GM13976 (cell line): ENCODE measurements at regions not wholly inside any gene's neighbourhood (a gene's known extent, or its start where the extent isn't known, plus 50 kb on each side); places are given as distances from the start of the nearest gene placed in this dataset.
"Not testable (repeated sequence)": the region's sequence is repeated elsewhere in the genome, so short reads cannot be mapped to it uniquely, and the experiment has no call there.

ENCODE experiments used
- DNase-seq: peaks from one replicate; pipeline ENCODE4 v3.0.0; 2012; ENCODE audit warnings: low spot score
- in situ Hi-C: fragments of 300-500 bp; cut with MboI; formaldehyde crosslinking; loops from one replicate; pipeline ENCODE4 v1.12.0; 2022; ENCODE audit warnings: low sequenced_read_pairs, mixed read lengths, inconsistent platforms; ENCODE audit not compliant: unreplicated experiment

DNA sequence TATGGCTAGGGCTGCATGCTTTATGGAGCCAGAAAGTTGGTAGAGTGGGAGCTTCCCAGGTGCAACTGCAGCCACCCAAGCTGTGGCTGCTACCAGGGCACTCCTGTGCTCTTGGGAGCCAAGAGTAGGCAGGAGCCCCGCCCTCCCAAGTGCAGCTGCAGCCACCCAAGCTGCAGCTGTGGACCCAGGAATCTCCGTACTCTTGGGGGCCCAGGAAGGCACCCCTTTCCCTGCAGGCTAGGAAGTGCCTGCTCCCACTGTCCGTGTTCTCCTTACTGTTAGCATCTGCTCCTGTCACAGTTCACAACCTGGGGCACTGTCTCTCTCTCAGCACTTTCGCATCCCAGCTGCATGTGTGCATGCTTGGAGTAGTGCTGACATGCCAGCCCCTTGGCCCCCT lies 1718.4 kb downstream of the SPATA31A7 start:
- in situ Hi-C loops, DNase-seq: not testable (repeated sequence)

DNA sequence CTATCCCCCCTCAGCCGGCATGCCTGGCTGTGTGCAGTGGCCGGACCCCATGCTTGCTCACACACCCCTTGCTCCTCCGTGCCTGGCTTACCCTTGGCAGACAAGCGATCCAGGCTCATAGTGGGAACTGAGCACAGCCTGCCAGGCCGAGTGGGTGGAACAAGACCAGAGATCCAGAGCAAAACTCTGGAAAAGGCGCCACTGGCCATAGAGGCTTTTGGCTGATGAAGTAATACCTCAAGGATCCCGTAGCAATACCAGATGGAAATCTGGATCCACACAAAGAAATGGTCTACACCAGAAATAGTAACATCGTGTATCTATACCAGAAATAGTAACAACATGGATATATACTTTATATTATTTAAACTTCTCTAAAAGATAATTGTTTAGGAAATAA lies 1719.6 kb downstream of the SPATA31A7 start:
- in situ Hi-C loops, DNase-seq: not testable (repeated sequence)

DNA sequence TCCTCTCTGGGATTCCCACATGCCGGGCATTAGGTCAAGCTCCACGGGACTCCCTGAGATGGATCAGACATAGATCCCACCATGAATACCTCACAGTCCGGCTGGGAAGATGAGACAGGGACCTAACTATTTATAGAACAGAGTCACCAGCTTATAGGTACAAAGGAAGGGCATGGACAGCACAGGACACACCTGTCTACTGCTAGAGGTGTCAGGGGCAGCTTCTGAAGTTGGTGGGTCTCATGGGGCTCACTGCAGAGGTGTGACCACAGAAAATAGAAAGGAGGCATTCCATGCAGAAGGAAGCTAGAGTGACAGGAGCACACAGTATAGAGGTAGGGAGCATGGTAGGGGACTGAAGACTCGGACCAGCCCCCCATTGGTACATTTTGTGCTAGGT lies 1722.4 kb downstream of the SPATA31A7 start:
- DNase-seq, in situ Hi-C loops: not testable (repeated sequence)

DNA sequence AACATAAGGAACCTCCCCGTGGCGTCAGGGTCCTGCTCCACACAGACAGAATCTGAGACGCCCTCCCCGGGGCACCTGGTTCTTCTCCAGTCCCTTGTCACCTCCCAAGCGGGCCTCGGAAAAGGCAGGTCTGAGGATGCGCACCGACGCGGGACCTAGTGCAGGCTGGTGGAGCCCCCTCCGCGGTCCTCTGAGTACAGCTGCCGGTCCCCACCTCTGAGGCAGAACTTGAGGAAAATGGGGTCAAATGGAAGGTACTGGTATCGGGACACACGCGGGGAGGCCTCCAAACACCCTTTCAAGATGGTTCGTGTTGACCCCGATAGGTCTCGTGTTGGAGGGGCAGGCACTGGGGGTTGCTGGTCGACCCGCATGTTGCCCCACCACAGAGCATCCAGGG lies 1725.3 kb downstream of the SPATA31A7 start:
- DNase-seq, in situ Hi-C loops: not testable (repeated sequence)

DNA sequence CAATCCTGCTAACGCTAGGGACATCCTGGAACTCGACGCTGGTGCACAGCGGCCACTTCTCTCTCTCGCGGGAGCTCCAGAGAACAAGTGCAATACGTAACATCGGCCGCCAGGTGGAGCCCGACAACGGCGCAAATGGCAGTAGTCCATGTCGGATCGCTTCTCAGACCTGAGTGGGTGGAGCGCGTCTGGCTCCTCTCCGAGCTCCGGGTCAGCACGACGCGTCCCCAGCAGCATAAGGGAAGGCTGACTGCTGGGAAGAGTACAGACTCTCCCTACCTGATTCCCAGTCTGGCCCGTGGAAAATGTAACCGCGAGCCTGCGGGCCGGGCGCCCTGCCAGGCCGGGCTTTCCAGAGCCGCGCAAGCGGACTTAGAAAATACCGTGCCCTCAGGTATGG lies 1725.8 kb downstream of the SPATA31A7 start:
- in situ Hi-C loops = not testable (repeated sequence)

DNA sequence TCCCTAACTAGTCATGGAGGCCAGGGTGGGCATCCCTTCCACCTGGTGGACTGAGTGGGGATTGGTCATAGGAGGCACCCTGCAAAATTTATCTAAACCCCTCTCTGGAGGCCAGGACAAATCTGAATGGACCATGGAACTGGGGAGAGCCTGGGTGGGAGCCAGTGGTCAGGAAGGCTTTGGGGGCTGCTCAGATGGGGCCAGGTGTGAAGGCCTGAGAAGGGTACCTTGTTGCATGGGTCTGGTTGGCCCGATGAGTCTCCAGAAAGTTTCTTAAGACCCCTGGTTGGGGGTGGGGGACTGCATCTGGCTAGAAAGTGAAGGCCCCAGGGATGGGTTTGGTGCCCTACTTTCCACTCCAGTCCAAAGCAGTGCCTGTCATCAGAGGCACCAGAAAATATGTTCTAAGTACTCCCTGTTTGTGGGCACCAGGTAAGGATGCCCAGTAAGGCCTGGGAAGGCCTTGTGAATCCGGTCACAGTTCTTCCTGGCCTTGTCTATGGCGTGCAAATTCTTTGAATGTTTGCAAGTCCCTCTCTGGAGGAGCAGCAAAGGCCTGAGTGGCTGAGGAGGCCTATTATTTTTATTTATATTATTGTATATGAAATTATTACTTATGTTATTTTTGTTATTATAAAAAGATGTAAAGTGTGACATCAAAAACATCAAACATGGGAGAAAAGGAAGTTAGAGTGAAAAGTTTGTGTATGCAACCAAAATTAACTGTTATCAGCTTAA lies 1729.0 kb downstream of the SPATA31A7 start:
- in situ Hi-C loops, DNase-seq: not testable (repeated sequence)

More for the DNA sequence above, 1725.8 kb downstream of the SPATA31A7 start:
- DNase-seq = not testable (repeated sequence)

DNA sequence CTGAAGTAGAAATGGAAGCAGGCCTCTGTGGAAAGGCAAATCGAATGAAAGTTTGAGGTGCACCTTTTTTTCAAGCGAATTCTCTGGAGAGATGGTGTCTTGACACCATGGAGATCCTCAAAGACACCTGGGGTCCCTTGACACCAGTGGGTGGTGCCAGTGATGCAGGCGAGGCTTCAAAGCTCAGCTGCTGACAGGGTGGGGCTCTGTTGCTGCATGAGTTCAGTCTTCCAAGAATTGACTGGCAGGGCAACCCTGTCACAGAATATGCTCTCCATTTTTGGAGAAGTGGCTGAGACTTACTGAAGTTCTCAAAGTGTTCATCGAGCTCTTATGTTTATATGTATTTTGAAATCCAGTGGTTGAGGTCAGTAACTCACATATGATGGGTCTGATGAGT lies 1741.6 kb downstream of the SPATA31A7 start:
- in situ Hi-C loops, DNase-seq: not testable (repeated sequence)

DNA sequence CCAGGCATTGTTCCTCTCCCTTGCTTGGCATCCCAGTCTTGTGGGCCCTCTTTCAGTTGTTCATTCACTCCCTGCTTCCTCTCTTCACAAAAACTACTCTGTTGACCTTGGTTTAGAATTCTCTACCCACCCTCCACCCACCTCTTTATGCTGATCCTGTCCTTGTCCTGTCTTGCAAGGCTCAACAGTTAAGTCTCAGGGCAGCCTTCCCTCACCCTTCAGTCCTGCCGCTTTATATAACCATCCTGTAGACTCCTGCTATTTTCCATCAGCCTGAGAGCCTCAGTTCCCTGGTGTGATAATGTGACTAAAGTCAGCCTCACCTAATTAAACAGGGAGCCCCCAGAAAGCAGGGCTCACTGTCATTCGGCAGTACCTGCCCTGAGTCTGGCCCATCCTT lies 1763.0 kb downstream of the SPATA31A7 start:
- DNase-seq, in situ Hi-C loops: not testable (repeated sequence)
